ENCODE measurements at regions not wholly inside any gene's neighbourhood (a gene's known extent, or its start where the extent isn't known, plus 50 kb on each side); places are given as distances from the start of the nearest gene placed in this dataset.
"Not testable (repeated sequence)": the region's sequence is repeated elsewhere in the genome, so short reads cannot be mapped to it uniquely, and the experiment has no call there.

GRCh38 chr11:21933095-21933494 lies 259.8 kb upstream of the ANO5 start:
- DNase-seq: no peak

GRCh38 chr11:21944577-21944976 lies 248.3 kb upstream of the ANO5 start:
- no peak for DNase-seq

- DNase-seq: no peak
Observed at GRCh38 chr11:21948876-21949275, 244.0 kb upstream of the ANO5 start.

GRCh38 chr11:21949763-21950413 lies 243.0 kb upstream of the ANO5 start:
- DNase-seq: no peak

- DNase-seq: no peak
Observed at GRCh38 chr11:21963013-21963412, 229.9 kb upstream of the ANO5 start.

- DNase-seq: no peak
Observed at GRCh38 chr11:21965221-21965620, 227.7 kb upstream of the ANO5 start.

GRCh38 chr11:21968702-21969101 lies 224.2 kb upstream of the ANO5 start:
- no peak for DNase-seq

GRCh38 chr11:21969841-21970240 lies 223.0 kb upstream of the ANO5 start:
- DNase-seq: no peak

GRCh38 chr11:21975242-21975641 lies 217.6 kb upstream of the ANO5 start:
- DNase-seq: no peak

GRCh38 chr11:21976210-21976609 lies 216.7 kb upstream of the ANO5 start:
- no peak for DNase-seq

GRCh38 chr11:21983431-21983830 lies 209.5 kb upstream of the ANO5 start:
- DNase-seq: no peak

GRCh38 chr11:21986361-21986760 lies 206.5 kb upstream of the ANO5 start:
- DNase-seq: no peak

- no peak for DNase-seq
Observed at GRCh38 chr11:21987261-21987660, 205.6 kb upstream of the ANO5 start.

GRCh38 chr11:21988477-21988876 lies 204.4 kb upstream of the ANO5 start:
- DNase-seq: no peak

- not testable (repeated sequence) for DNase-seq
Observed at GRCh38 chr11:22001803-22002202, 191.1 kb upstream of the ANO5 start.

GRCh38 chr11:22006901-22007300 lies 186.0 kb upstream of the ANO5 start:
- no peak for DNase-seq

- no peak for DNase-seq
Observed at GRCh38 chr11:22031791-22032190, 161.1 kb upstream of the ANO5 start.

GRCh38 chr11:22037505-22037904 lies 155.4 kb upstream of the ANO5 start:
- no peak for DNase-seq

GRCh38 chr11:22041039-22041438 lies 151.8 kb upstream of the ANO5 start:
- no peak for DNase-seq

GRCh38 chr11:22042081-22042480 lies 150.8 kb upstream of the ANO5 start:
- DNase-seq: no peak

GRCh38 chr11:22044126-22044525 lies 148.8 kb upstream of the ANO5 start:
- DNase-seq: no peak

GRCh38 chr11:22049276-22049675 lies 143.6 kb upstream of the ANO5 start:
- DNase-seq: no peak

GRCh38 chr11:22065472-22065871 lies 127.4 kb upstream of the ANO5 start:
- no peak for DNase-seq

GRCh38 chr11:22069844-22070243 lies 123.0 kb upstream of the ANO5 start:
- DNase-seq: no peak

- DNase-seq: no peak
Observed at GRCh38 chr11:22076271-22076930, 116.5 kb upstream of the ANO5 start.

Data from DMS79 (cell line).